ENCODE measurements at regions not wholly inside any gene's neighbourhood (a gene's known extent, or its start where the extent isn't known, plus 50 kb on each side); places are given as distances from the start of the nearest gene placed in this dataset.

DNA sequence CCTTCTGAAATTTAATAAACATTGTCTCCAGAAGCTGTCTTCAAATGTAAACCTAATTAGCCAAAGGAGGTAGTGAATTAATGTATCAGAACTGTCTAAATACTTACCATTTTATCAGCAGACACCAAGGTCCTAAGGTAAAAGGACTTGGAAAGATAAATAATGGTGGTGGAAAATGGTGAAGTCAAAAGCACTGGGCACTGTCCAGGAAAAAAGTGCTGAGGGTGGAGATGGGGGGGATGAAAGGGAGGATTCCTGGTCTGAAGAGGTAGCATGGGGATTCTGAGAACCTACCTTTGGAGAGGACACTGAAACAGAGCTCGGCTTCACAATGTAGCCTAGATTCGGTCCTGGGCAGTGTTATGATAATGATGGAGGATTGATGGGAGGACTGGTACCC, 149.0 kb upstream of the DPH6 start:
- ATAC-seq = no peak
- no peak overlapping the region for H3K4me2 ChIP-seq (ENCODE audit: low read depth, low read length)
- TF ChIP-seq ZNF776 (CRISPR knock-in tag; IDR thresholded peaks at IDR 0.05) = no peak
- POLR2A ChIA-PET = no interaction called here
- H3K36me3 ChIP-seq (replicated peaks in 1 of 2; ENCODE audit: control insufficient read depth in 1 of 2, insufficient read depth in 2 of 2, low read length in 2 of 2) = no peaks in the 10 kb centered on the region
- H3K27me3 ChIP-seq (ENCODE audit: control insufficient read depth in 1 of 2, insufficient read depth in 2 of 2, low read length in 2 of 2) = no peaks in the 10 kb centered on the region; a peak in 2 of 5 replicates
- H3K27ac ChIP-seq (ENCODE audit: extremely low read length, insufficient read depth, low read length) = no peak overlapping the region
- no peak overlapping the region for H3K9ac ChIP-seq (ENCODE audit: insufficient read depth, low read depth, low read length)
- no peaks in the 10 kb centered on the region for H3K79me2 ChIP-seq (ENCODE audit: insufficient read depth, low read length)
- FAIRE-seq = no peak
- no peak for DNase-seq (ENCODE audit: low spot score)
- 51% methylated on average over 2 of the region's 2 CpGs for WGBS (ENCODE audit: low lambda C conversion rate)
- no peaks in the 10 kb centered on the region for H3K9me3 ChIP-seq (ENCODE audit: low read length)
- BruUV-seq (replicated peaks) = no TSS peak
- H3K4me1 ChIP-seq (ENCODE audit: insufficient read depth, low read length) = peaks cover 6% of the 10 kb centered on the region
- intact Hi-C loops (cut with micrococcal nuclease; ENCODE audit: unreplicated experiment) (no loop called here), in situ Hi-C loops (cut with HindIII; ENCODE audit: extremely low pct_ligation_motif_present, low pct_unique_long_range_greater_than_20kb) (no loop called here)
- no peak overlapping the region for H3K4me3 ChIP-seq (replicated peaks in 1 of 3; ENCODE audit: insufficient read depth in 1 of 3, low read depth in 2 of 3, low read length in 3 of 3)
- no peaks in the 10 kb centered on the region for H4K20me1 ChIP-seq (ENCODE audit: insufficient read depth, low read length)
- no peak overlapping the region for H2AFZ ChIP-seq (ENCODE audit: low read length)
- CTCF ChIA-PET (ENCODE audit: low intra/inter-chr PET ratio, low total read pairs) = no interaction called here

DNA sequence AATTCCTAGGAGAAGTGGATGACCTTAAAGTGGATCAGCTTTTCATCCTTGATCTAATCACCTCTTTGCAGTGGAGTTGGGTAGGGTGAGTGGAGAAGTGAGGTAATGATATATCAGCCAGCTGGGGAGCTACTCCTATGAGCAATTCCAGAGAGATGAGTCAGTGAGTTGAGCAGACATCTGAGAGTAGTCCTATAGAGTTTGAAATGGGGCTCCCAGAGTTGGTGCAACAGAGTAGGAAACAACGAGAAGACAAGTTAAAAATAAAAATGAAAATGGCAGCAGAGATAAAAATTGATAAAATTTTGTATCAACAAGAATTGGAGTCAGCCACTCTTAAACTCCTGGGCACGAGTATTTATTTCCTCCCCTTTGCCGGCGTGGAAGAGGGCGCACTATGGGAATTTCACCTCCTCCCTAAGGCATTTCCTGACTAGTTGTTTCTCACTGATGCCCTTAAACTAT, 150.8 kb upstream of the DPH6 start:
- no peaks in the 10 kb centered on the region for H3K36me3 ChIP-seq (replicated peaks in 1 of 2; ENCODE audit: control insufficient read depth in 1 of 2, insufficient read depth in 2 of 2, low read length in 2 of 2)
- no peak overlapping the region for H3K27ac ChIP-seq (ENCODE audit: extremely low read length, insufficient read depth, low read length)
- no peak overlapping the region for H2AFZ ChIP-seq (ENCODE audit: low read length)
- H3K4me2 ChIP-seq (ENCODE audit: low read depth, low read length) = no peak overlapping the region
- WGBS (ENCODE audit: low lambda C conversion rate) = 69% methylated on average over 5 of the region's 5 CpGs
- no peaks in the 10 kb centered on the region; a peak in 1 of 5 replicates for H3K27me3 ChIP-seq (ENCODE audit: control insufficient read depth in 1 of 2, insufficient read depth in 2 of 2, low read length in 2 of 2)
- no TSS peak for BruUV-seq (replicated peaks)
- H3K4me1 ChIP-seq (ENCODE audit: insufficient read depth, low read length) = peaks cover 6% of the 10 kb centered on the region
- no peaks in the 10 kb centered on the region for H3K79me2 ChIP-seq (ENCODE audit: insufficient read depth, low read length)
- DNase-seq (ENCODE audit: low spot score) (peak; percentile 15), ATAC-seq (no peak), FAIRE-seq (no peak)
- H3K9ac ChIP-seq (ENCODE audit: insufficient read depth, low read depth, low read length) = no peak overlapping the region
- intact Hi-C loops (cut with micrococcal nuclease; ENCODE audit: unreplicated experiment) = no loop called here
- in situ Hi-C loops (cut with HindIII; ENCODE audit: extremely low pct_ligation_motif_present, low pct_unique_long_range_greater_than_20kb) = no loop called here
- ChIA-PET POLR2A (no interaction called here), CTCF (ENCODE audit: low intra/inter-chr PET ratio, low total read pairs) (no interaction called here)
- H4K20me1 ChIP-seq (ENCODE audit: insufficient read depth, low read length) = no peaks in the 10 kb centered on the region
- H3K9me3 ChIP-seq (ENCODE audit: low read length) = no peaks in the 10 kb centered on the region
- H3K4me3 ChIP-seq (replicated peaks in 1 of 3; ENCODE audit: insufficient read depth in 1 of 3, low read depth in 2 of 3, low read length in 3 of 3) = no peak overlapping the region
- TF ChIP-seq ZSCAN25 (CRISPR knock-in tag; IDR thresholded peaks at IDR 0.05) (no peak), PITX1 (CRISPR knock-in tag; IDR thresholded peaks at IDR 0.05) (no peak), SSRP1 (CRISPR knock-in tag; IDR thresholded peaks at IDR 0.05) (no peak), ISX (CRISPR knock-in tag; conservative IDR thresholded peaks at IDR 0.05) (no peak), IKZF1 (IDR thresholded peaks at IDR 0.05) (no peak), HES4 (CRISPR knock-in tag; IDR thresholded peaks at IDR 0.05; ENCODE audit: borderline replicate concordance) (no peak), HOXA3 (CRISPR knock-in tag; IDR thresholded peaks at IDR 0.05) (no peak), NR2C2 (CRISPR knock-in tag; IDR thresholded peaks at IDR 0.05; ENCODE audit: borderline replicate concordance) (no peak)
- TF ChIP-seq, protein P1, sequence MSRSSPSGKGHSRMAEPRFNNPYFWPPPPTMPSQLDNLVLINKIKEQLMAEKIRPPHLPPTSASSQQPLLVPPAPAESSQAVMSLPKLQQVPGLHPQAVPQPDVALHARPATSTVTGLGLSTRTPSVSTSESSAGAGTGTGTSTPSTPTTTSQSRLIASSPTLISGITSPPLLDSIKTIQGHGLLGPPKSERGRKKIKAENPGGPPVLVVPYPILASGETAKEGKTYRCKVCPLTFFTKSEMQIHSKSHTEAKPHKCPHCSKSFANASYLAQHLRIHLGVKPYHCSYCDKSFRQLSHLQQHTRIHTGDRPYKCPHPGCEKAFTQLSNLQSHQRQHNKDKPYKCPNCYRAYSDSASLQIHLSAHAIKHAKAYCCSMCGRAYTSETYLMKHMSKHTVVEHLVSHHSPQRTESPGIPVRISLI (CRISPR knock-in tag; IDR thresholded peaks at IDR 0.05; ENCODE audit: borderline replicate concordance) = no peak
- TF ChIP-seq, protein P2, sequence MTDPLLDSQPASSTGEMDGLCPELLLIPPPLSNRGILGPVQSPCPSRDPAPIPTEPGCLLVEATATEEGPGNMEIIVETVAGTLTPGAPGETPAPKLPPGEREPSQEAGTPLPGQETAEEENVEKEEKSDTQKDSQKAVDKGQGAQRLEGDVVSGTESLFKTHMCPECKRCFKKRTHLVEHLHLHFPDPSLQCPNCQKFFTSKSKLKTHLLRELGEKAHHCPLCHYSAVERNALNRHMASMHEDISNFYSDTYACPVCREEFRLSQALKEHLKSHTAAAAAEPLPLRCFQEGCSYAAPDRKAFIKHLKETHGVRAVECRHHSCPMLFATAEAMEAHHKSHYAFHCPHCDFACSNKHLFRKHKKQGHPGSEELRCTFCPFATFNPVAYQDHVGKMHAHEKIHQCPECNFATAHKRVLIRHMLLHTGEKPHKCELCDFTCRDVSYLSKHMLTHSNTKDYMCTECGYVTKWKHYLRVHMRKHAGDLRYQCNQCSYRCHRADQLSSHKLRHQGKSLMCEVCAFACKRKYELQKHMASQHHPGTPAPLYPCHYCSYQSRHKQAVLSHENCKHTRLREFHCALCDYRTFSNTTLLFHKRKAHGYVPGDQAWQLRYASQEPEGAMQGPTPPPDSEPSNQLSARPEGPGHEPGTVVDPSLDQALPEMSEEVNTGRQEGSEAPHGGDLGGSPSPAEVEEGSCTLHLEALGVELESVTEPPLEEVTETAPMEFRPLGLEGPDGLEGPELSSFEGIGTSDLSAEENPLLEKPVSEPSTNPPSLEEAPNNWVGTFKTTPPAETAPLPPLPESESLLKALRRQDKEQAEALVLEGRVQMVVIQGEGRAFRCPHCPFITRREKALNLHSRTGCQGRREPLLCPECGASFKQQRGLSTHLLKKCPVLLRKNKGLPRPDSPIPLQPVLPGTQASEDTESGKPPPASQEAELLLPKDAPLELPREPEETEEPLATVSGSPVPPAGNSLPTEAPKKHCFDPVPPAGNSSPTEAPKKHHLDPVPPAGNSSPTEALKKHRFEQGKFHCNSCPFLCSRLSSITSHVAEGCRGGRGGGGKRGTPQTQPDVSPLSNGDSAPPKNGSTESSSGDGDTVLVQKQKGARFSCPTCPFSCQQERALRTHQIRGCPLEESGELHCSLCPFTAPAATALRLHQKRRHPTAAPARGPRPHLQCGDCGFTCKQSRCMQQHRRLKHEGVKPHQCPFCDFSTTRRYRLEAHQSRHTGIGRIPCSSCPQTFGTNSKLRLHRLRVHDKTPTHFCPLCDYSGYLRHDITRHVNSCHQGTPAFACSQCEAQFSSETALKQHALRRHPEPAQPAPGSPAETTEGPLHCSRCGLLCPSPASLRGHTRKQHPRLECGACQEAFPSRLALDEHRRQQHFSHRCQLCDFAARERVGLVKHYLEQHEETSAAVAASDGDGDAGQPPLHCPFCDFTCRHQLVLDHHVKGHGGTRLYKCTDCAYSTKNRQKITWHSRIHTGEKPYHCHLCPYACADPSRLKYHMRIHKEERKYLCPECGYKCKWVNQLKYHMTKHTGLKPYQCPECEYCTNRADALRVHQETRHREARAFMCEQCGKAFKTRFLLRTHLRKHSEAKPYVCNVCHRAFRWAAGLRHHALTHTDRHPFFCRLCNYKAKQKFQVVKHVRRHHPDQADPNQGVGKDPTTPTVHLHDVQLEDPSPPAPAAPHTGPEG (CRISPR knock-in tag; IDR thresholded peaks at IDR 0.05) = no peak

Data from HepG2 (cell line).